Kasumi-1 (cell line): ENCODE measurements at regions not wholly inside any gene's neighbourhood (a gene's known extent, or its start where the extent isn't known, plus 50 kb on each side); places are given as distances from the start of the nearest gene placed in this dataset.
"Not testable (repeated sequence)": the region's sequence is repeated elsewhere in the genome, so short reads cannot be mapped to it uniquely, and the experiment has no call there.

Experiments
- DNase-seq, 2 experiments: peaks; one replicate each; lab custom pipeline; 2025; lab: John Stamatoyannopoulos, UW

- DNase-seq: no peak
Measured at GRCh38 chr5:29252390-29252789, 1941.1 kb upstream of the CDH6 start.

DNA sequence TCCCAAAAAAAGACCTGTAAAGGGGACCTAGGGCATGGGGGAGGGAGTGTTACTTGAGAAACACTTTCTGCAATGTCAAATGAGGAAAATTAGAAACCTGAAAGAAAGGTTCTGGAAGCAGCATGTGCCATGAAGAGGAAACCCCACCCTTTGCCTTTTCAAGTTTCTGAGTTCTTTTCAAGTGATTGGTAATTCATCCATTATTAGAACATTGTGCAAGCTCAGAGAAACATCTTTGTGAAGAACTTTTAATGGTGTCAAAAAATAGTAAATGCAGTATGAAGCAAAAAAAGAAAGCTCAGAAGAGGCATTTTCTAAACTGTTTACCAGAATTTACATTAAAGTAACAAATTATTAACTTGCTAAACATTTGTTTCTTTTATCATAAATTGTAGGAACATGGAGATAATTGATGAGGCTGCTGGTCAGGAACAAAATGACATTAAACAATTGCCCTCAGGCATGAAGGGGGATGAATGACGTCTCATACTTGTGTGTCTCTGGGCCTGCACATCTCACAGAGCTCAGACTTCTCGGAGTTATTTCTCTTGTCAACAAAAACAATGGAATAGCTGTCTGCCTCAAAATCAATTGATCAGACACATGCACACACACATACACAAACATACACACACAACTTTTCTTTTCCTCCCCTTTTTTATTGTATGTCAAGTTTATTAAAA is 1946.0 kb upstream of the CDH6 start:
- no peak for DNase-seq

- DNase-seq: no peak
Measured at GRCh38 chr5:29240379-29240778, 1953.1 kb upstream of the CDH6 start.

- no peak for DNase-seq
Measured at GRCh38 chr5:29239606-29240005, 1953.9 kb upstream of the CDH6 start.

DNA sequence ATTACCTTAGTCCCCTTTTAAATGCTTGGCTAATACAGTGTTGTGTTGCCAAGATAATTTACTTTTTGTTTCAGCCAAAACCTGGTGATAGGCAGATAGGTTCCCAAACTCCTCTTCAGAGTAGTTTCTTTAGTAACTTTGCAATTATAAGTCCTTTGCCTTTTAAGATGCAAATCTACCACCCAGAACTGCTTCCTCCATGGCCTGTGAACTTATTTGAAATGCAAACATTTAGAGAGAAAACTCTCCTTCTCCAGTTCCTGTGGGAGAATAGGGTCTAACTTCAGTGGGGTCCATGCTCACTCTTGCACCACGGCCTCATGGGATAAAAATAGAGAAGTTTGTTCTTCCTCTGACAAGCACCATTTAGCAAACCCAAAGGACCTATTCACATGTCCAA is 1955.4 kb upstream of the CDH6 start:
- no peak for DNase-seq

GRCh38 chr5:29231154-29231553 is 1962.3 kb upstream of the CDH6 start:
- no peak for DNase-seq

GRCh38 chr5:29230591-29230990 is 1962.9 kb upstream of the CDH6 start:
- DNase-seq: no peak

DNA sequence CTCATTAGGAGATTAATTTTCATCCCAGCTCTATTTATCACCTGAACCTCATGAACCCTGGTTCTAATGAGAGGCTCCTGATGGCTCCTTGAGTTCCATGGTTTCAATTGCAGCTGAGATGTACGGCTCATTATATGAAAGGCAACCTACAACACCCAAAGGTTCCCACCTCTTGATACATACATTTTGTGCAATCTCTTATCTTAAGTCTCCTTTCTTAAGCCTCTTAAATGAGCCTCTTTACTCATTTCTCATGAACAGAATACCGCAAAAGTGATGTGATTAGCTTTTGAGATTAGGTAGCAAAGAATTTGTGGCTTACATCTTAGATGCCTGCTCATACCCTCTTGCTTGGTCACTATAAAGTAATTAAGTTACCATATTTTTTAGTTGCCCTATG is 1964.0 kb upstream of the CDH6 start:
- DNase-seq: no peak

DNA sequence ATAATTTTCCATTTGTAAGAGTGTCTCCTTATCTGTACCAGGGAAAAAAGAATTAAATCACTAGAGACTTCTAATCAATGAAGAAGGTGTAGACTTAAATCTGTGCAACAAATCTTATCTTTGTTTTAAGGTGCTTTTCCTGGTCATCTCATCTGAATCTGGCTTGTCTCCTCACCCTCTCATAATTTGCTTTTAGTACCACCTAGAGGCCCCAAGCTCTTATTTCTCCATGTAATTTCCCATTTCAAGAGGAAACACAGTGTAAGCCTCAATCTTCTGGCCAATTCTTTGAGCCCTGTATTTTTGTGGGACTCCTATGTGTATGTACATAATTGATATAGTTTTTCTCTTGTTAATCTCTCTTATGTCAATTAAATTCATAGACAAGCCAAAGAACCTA is 1975.3 kb upstream of the CDH6 start:
- peak; percentile 14 to 26 for DNase-seq

GRCh38 chr5:29214839-29215238 is 1978.6 kb upstream of the CDH6 start:
- no peak for DNase-seq

DNA sequence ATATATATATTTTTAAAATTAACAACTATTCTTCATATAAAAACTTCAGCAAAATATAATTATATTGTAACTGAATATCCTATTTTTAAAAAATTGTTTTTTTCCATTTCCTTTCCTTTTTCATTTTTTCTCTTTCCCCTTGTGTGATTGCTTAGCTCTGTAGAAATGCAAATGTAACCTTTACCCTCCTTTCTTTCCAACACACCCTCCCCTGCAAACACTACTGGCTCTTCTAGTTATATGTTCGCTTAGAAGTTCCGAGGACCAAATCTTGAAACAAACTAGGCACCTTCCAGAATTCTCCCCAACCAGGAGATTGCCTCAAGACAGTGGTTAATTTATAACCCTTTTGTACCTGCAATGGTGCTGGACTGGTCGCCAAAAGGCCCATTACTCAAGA is 1980.0 kb upstream of the CDH6 start:
- no peak for DNase-seq

DNA sequence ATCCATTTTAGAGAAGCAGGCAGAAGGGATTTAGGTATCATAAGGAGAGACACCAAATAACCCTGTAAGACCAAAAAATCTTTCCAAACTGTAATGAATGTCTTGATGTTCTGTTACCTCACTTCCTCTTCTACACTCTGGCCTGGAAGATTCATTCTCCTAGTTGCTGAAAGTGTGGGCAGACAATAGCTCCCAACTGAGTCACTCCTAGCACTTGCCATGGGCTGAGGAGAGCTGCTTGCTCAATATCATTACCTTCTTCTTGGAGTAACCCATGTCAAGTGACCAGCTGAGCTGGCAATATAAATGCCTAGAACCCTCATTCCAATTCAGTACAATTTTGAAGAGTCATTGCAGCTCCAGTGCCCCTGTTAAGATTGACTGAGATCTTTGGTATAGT is 1985.5 kb upstream of the CDH6 start:
- peak; percentile 17 to 37 for DNase-seq

DNA sequence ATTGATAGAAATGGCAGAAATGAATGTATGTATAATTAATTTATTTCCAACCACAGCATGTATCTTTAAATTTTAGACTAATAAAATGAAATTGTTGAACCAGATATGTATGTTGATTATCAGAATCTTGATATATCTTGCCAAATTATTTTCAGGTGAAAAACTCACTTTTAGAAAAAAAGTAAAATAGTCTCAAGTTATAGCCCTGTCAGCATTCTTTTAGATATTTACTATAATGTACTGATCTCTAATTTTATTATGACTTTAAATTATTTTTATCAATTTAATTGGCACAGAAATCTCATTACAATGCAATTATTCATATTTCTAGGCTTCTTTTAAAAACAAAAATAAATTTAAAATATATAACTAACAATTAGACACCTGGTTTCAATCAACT is 1990.4 kb upstream of the CDH6 start:
- DNase-seq: no peak

DNA sequence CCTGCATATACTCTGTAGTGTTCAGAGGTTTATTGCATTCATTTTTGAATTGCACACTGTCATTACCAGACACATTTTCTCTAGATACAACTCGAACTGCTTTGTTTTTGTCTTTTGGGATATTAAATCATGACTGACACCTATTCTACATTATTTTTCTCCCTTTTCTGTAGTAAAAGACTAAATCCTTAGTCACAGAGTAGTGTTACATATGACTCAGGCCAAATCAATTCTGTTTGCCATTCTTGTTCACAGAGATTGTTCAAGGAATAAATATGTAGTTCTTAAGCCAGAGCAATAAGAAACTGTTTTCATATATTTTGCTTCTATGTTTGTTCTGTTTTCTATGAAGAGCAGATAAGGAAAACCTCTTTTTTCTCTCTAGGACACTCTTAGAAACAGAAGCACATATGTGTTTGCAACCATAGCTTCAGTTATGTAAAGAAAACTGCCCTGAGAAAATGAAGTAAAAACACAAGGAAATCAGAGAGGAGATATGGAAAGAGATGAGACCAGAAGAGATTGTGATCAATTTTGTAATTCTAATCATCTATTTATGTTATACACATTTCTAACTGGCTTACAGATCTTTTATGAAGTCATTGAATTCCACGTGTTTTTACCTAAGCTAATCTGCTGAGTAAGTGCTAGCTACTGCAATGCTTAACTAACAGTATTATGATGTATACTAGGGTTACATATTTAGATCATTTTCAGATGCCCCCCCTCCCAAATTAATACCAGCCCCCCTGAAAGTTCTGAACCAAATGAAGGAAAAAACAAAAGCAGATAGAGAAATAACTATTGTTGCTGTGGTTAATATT is 1995.6 kb upstream of the CDH6 start:
- no peak for DNase-seq

DNA sequence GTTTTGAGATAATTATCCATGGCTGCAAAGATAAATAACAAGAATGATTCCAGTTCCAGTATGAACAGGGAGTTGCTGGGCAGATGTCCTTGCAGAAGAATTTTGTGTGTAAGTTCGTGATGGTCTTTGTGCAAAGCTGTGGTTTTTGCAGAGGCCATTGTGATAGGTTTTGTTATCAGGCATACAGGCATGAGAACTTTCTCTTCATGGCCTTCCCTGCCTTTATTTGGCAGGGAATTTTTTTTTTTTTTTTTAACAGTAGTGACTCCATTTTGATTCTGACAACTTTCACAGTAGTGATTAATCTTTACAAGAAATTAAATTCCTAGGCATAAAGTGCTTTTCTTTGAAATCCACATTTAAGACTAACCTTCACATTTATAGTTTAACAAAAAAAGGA is 1999.5 kb upstream of the CDH6 start:
- no peak for DNase-seq

GRCh38 chr5:29191269-29192048 is 2002.0 kb upstream of the CDH6 start:
- DNase-seq: not testable (repeated sequence)

- not testable (repeated sequence) for DNase-seq
Measured at GRCh38 chr5:29190398-29190797, 2003.1 kb upstream of the CDH6 start.

DNA sequence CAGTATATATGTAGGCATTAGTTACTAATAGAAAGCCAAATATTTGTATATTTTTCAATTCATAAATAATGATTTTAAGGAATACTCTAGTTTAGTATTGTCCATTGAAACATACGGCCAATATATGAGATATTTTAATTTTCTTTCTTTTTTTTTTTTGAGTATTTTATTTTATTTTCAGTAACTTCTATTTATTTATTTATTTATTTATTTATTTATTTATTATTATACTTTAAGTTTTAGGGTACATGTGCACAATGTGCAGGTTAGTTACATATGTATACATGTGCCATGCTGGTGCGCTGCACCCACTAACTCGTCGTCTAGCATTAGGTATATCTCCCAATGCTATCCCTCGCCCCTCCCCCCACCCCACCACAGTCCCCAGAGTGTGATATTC is 2007.1 kb upstream of the CDH6 start:
- not testable (repeated sequence) for DNase-seq

- no peak for DNase-seq
Measured at GRCh38 chr5:29185558-29185957, 2007.9 kb upstream of the CDH6 start.

- no peak for DNase-seq
Measured at GRCh38 chr5:29175774-29176173, 2017.7 kb upstream of the CDH6 start.

DNA sequence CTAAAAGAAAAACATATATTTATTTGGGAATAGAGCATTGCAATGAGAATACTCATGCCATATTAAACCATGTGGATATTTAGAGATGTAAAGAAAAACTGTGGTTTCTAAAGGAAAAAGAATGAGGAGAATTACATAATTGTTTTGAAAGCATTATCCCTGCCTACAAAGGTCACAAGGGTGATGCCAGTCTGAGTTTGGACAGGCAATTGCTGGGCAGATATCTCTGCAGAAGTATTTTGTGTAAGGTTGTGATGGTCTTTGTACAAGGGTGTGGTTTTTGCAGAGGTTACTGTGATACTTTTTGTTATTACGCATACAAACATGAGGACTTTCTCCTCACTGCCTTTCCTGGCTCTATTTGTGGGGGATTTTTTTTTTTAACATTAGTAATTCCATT is 2022.9 kb upstream of the CDH6 start:
- no peak for DNase-seq

DNA sequence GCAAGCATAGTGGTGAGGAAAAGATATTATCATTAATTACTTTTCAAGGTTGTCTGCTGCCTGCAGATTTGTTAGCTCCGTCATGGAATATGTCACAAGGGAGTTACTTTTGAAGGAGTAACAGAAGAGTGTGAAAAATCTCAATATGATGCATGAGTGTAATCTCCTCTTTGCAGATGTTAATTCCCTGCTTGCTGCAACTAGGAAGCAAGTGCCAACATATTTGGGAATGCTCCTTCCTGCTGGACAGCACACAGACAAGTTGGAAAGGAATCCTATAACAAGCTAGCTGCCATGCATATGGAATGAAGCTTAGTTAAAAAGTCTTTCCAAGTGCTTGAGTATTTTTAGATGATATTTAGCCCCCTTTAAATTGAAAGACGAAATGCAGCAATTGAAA is 2023.6 kb upstream of the CDH6 start:
- no peak for DNase-seq

- DNase-seq: no peak
Measured at GRCh38 chr5:29162297-29162696, 2031.2 kb upstream of the CDH6 start.
